ENCODE measurements at regions not wholly inside any gene's neighbourhood (a gene's known extent, or its start where the extent isn't known, plus 50 kb on each side); places are given as distances from the start of the nearest gene placed in this dataset.

DNA sequence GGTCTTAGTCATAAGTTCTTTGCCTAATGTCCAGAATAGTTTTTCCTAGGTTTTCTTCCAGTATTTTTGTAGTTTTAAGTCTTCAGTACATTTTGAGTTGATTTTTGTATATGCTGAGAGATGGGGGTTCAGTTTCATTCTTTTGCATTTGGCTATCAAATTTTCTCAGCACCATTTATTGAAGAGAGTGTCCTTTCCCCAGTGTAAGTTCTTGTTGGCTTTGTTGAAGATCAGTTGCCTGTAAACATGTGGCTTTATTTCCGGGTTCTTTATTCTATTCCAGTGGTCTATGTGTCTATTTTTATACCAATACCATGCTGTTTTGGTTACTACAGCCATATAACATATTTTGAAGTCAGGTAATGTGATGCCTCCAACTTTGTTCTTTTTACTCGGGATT lies 87.5 kb upstream of the MYCN start:
- ATAC-seq (replicated peaks in 6 of 8), result no peak
- WGBS, 10 experiments, result 0 to 89% (median 23%) methylated on average over 1 to 2 of the region's 2 CpGs; no CpG with 5 or more reads in 2 of the 10 experiments
- H3K27ac ChIP-seq, result no peak overlapping the region
- no peak overlapping the region for H3K4me3 ChIP-seq
- in situ Hi-C loops (cut with MboI; ENCODE audit: low pct_unique_long_range_greater_than_20kb in 2 of 9, low sequenced_read_pairs in 9 of 9, unreplicated experiment in 9 of 9), result no loop called here
- no peaks in the 10 kb centered on the region for H3K4me1 ChIP-seq (replicated peaks in 1 of 2)

DNA sequence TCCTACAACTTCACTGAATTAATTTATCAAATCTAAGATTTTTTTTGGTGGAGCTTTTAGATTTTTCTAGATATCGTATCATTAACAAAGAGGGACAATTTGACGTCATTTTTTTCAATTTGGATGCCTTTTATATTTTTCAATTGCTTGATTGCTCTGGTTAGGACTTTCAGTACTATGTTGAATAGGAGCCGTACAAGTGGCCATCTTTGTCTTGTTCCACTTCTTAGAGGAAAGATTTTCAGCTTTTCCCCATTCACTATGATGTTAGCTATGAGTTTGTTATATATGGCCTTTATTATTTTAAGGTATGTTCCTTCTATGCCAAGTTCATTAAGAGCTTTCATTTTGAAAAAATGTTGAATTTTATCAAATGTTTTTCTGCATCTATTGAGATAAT lies 86.4 kb upstream of the MYCN start:
- Histone ChIP-seq H3K27ac (no peak overlapping the region), H3K4me3 (no peak overlapping the region), H3K4me1 (replicated peaks in 1 of 2) (no peaks in the 10 kb centered on the region)
- 0 to 94% (median 32%) methylated on average over 1 to 3 of the region's 3 CpGs for WGBS, 10 experiments
- ATAC-seq (replicated peaks in 6 of 8), result no peak
- in situ Hi-C loops (cut with MboI; ENCODE audit: low pct_unique_long_range_greater_than_20kb in 2 of 9, low sequenced_read_pairs in 9 of 9, unreplicated experiment in 9 of 9), result no loop called here

DNA sequence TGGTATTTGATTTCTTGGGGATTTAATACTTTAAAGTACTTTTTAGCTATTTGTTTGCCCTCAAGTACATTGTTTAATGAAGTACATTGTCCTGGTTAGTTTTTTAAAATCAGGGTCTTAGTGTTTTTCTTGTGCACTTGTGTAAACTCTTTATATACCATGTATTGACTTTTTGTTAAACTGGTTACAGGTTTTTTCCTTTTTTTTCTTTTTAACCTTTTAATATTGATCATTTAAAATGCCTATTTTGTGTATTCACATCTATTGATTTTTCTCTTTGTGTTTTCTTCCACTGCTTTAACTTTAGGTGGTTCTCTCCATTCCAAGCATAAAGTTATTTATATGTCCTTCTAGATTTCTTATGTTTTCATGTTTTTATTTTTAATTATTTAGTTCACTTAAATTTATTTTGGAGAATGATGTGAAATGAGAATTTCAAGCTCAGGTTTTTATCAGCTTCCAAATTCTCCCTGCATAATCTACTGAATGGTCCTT lies 84.5 kb upstream of the MYCN start:
- no peak for ATAC-seq (replicated peaks in 6 of 8)
- Histone ChIP-seq H3K4me3 (no peak overlapping the region), H3K27ac (no peak overlapping the region), H3K4me1 (replicated peaks in 1 of 2) (no peaks in the 10 kb centered on the region)
- in situ Hi-C loops (cut with MboI; ENCODE audit: low pct_unique_long_range_greater_than_20kb in 2 of 9, low sequenced_read_pairs in 9 of 9, unreplicated experiment in 9 of 9), result no loop called here

DNA sequence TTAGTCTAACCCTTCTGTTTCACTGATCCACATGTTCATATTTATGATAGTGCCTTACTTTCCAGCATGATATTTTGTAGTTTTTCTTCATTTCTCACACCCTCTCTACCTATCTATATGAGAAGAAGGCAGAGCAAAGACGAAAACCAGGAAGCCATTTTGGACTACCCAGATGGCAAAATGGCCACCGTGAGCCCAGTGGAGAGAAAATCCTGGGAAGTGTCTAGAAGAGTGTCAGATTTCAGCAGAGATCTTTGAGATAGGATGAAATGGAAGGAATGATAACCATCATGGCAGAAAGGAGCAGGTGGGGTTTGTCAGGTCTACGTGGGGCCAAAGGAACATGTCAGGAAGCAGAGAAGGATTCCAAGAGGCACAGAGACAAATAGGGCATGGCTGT lies 84.0 kb upstream of the MYCN start:
- H3K4me3 ChIP-seq, result no peak overlapping the region
- no peak overlapping the region for H3K27ac ChIP-seq
- ATAC-seq (replicated peaks in 6 of 8), result no peak
- no peaks in the 10 kb centered on the region for H3K4me1 ChIP-seq (replicated peaks in 1 of 2)
- WGBS, 10 experiments, result 0 to 100% (median 97%) methylated on average over 1 to 3 of the region's 3 CpGs; no CpG with 5 or more reads in 4 of the 10 experiments
- in situ Hi-C loops (cut with MboI; ENCODE audit: low pct_unique_long_range_greater_than_20kb in 2 of 9, low sequenced_read_pairs in 9 of 9, unreplicated experiment in 9 of 9), result no loop called here

DNA sequence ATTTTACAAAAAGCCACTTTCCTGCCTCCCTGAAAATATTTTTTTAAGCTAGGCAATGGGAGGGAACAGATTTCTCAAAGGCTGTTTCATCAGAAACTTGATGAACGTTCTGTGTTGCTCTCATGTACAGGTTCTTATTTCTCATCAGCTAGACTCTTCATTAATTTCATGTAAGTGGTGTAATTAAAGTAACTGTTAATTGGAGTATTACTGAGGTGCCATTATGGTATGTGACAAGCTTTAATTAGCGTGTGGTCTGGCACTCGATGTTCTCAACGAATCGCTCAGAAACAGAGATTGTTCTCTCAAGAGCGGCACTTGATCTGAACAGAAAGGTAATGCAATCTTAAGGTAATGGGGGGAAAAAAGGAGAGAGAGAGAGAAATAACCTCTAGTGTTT lies 81.9 kb upstream of the MYCN start:
- Histone ChIP-seq H3K4me3 (no peak overlapping the region), H3K4me1 (replicated peaks in 1 of 2) (no peaks in the 10 kb centered on the region), H3K27ac (no peak overlapping the region)
- WGBS, 10 experiments, result 12 to 94% (median 61%) methylated on average over 1 to 6 of the region's 6 CpGs; no CpG with 5 or more reads in 2 of the 10 experiments
- no peak for ATAC-seq (replicated peaks in 6 of 8)
- in situ Hi-C loops (cut with MboI; ENCODE audit: low pct_unique_long_range_greater_than_20kb in 2 of 9, low sequenced_read_pairs in 9 of 9, unreplicated experiment in 9 of 9), result no loop called here

DNA sequence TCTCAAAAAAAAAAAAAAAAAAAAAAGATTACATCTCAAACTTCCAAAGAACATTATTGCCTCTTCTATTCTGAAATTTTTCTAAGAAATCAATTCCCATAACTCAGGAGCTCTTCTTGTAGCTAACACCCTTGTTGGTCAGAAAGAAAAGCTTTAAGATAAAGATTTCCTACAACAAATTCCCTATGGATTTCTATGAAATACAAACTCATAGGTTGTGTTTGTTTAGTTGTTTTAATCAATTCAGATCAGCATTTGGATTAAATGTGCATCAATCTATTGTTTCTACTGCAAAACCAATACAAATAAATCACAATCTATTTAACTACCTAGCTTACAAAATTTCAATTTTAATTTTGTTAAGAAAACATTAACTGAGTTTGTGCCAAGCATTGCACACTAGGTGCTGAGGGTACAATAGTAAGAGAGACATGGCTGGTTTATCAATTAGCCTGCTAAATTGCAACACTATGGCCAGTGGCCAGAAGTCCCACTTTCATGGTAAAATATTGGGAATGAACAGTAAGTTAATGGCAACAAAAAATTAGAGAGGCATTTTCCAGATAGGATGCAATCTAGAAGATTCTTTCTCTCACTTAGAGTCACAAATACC lies 80.2 kb upstream of the MYCN start:
- in situ Hi-C loops (cut with MboI; ENCODE audit: low pct_unique_long_range_greater_than_20kb in 2 of 9, low sequenced_read_pairs in 9 of 9, unreplicated experiment in 9 of 9), result no loop called here
- H3K4me1 ChIP-seq (replicated peaks in 1 of 2), result no peaks in the 10 kb centered on the region

DNA sequence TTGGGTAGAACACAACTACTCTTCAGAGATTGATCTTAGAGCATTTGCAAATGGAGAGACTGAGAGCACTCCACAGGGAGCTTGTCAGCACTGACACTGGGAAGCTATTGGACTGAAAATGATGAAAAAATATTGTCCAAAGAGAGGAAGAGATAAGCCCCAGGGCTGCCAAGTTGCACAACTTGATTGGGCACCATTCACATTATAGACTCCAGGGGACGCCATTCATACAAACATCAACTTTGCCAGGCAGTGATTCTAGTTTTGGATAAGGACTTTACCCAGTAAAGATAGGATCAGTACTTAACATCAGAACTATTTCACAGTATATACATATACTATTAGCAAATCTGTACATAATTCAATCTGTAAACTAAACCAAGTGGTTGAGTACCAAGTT lies 79.6 kb upstream of the MYCN start:
- no peaks in the 10 kb centered on the region for H3K4me1 ChIP-seq (replicated peaks in 1 of 2)
- in situ Hi-C loops (cut with MboI; ENCODE audit: low pct_unique_long_range_greater_than_20kb in 2 of 9, low sequenced_read_pairs in 9 of 9, unreplicated experiment in 9 of 9), result no loop called here
- H3K4me3 ChIP-seq, result no peak overlapping the region
- ATAC-seq (replicated peaks in 6 of 8), result no peak
- 0 to 100% (median 50%) methylated on average over 1 of the region's 1 CpG; no CpG with 5 or more reads in 3 of the 10 experiments for WGBS, 10 experiments
- H3K27ac ChIP-seq, result no peak overlapping the region

More for the DNA sequence above, 80.2 kb upstream of the MYCN start:
- no peak overlapping the region for H3K27ac ChIP-seq
- no peak overlapping the region for H3K4me3 ChIP-seq
- ATAC-seq (replicated peaks in 6 of 8), result no peak

DNA sequence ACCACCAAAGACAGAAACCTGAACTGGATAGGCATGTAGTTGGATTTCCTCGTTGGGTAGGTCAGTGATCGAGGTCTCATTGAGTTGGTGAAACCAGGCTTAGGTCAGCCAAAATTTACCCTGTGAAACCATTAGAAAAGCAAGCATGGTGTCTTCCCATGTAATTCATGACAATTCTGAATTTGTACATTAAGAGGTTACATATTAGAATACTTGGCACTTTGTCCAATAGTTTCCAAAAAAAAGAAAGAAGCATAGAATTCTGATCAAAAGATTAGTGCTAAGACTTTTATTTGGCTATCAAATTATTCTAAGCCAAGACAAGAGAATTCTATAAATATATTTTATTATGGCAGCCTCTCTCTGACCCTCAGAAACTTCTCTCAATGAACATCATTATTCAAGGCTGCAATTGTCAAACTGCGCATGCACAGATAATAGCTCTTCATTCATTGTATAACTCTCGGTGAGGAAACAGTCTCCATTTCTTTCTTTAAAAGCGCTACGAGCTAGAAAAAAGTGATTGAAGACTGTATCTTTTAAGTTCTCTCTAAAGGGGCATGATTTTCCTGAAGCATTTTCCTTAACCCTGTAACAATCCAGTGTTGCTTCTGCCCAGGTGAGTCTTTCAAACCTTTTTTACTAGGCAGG lies 79.1 kb upstream of the MYCN start:
- no peak overlapping the region for H3K4me3 ChIP-seq
- in situ Hi-C loops (cut with MboI; ENCODE audit: low pct_unique_long_range_greater_than_20kb in 2 of 9, low sequenced_read_pairs in 9 of 9, unreplicated experiment in 9 of 9), result no loop called here
- 7 to 74% (median 41%) methylated on average over 2 to 6 of the region's 6 CpGs for whole genome bisulfite sequencing, 10 experiments
- no peaks in the 10 kb centered on the region for H3K4me1 ChIP-seq (replicated peaks in 1 of 2)
- no peak overlapping the region for H3K27ac ChIP-seq
- ATAC-seq (replicated peaks in 6 of 8), result no peak

DNA sequence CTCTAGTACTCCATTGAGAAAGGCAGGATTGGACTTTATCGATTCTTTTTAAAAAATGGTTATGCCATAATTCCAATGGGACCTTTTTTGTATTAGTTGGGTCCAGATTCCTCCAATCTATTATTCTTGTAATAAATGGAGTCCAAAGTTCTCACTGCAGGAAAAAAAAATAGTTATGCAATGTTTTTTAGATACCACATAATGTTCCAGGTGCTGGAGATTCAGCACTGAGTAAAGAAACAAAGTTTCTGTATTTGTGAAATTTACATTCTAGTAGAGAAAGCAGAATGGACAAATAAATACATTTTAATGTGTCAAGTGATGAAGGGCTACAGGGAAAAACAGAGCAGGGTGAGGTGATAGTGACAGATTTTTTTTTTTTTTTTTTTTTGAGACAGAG lies 78.5 kb upstream of the MYCN start:
- H3K27ac ChIP-seq, result no peak overlapping the region
- H3K4me1 ChIP-seq (replicated peaks in 1 of 2), result no peaks in the 10 kb centered on the region
- WGBS, 10 experiments, result 0 to 100% (median 86%) methylated on average over 1 of the region's 1 CpG; no CpG with 5 or more reads in 2 of the 10 experiments
- in situ Hi-C loops (cut with MboI; ENCODE audit: low pct_unique_long_range_greater_than_20kb in 2 of 9, low sequenced_read_pairs in 9 of 9, unreplicated experiment in 9 of 9), result no loop called here
- no peak for ATAC-seq (replicated peaks in 6 of 8)
- no peak overlapping the region for H3K4me3 ChIP-seq

DNA sequence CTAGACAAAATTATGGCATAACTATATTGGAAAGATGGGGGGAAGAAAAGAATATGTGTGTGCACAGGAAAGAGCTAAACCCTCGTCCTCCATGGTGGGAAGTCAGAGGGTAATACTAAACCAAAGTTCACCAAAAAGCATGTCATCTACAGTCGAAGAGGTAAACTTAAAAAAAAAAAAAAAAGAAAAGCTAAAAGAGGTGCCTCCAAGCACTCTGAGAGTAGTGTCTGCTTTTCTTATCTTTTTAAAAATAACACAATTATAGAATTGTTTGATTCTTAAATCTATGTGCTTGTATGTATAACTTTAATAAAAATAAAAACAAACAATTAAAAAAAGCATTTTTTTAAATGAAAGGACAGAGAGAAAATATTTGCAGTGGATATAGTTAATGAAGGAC lies 77.3 kb upstream of the MYCN start:
- Histone ChIP-seq H3K4me3 (no peak overlapping the region), H3K27ac (no peak overlapping the region), H3K4me1 (replicated peaks in 1 of 2) (no peaks in the 10 kb centered on the region)
- WGBS, 10 experiments, result 0 to 100% (median 81%) methylated on average over 1 to 2 of the region's 2 CpGs
- ATAC-seq (replicated peaks in 6 of 8), result no peak
- in situ Hi-C loops (cut with MboI; ENCODE audit: low pct_unique_long_range_greater_than_20kb in 2 of 9, low sequenced_read_pairs in 9 of 9, unreplicated experiment in 9 of 9), result no loop called here

DNA sequence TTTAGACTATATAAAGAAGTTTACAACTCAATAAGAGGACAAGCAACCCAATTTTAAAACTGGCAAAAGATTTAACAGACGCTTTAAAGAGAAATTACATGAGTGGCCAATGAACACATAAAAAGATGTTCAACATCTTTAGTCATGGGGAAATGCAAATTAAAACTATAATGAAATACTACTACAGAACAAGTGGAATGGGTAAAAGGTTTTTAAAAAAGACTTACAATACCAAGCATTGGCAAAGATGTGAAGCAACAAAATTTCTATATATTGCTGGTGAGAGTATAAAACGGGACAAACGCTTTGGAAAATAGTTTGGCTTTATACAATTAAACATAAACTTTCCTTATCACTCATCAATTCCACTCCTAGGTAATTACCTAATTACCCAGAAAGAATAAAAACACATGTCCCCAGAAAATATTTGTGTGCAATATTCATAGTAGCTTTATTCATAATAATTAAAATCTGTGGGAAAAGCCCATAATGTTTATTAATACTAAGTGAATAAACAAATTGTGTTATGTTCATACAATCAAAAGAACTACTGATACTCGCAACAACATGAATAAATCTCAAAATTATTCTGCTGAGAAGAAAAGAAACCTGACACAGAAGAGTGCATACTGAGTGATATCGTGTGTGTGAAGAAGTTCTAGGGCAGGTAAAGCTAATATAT lies 76.7 kb upstream of the MYCN start:
- Histone ChIP-seq H3K4me1 (replicated peaks in 1 of 2) (no peaks in the 10 kb centered on the region), H3K4me3 (no peak overlapping the region), H3K27ac (no peak overlapping the region)
- in situ Hi-C loops (cut with MboI; ENCODE audit: low pct_unique_long_range_greater_than_20kb in 2 of 9, low sequenced_read_pairs in 9 of 9, unreplicated experiment in 9 of 9), result no loop called here
- WGBS, 10 experiments, result 12 to 98% (median 89%) methylated on average over 4 to 5 of the region's 5 CpGs; no CpG with 5 or more reads in 1 of the 10 experiments
- no peak for ATAC-seq (replicated peaks in 6 of 8)

DNA sequence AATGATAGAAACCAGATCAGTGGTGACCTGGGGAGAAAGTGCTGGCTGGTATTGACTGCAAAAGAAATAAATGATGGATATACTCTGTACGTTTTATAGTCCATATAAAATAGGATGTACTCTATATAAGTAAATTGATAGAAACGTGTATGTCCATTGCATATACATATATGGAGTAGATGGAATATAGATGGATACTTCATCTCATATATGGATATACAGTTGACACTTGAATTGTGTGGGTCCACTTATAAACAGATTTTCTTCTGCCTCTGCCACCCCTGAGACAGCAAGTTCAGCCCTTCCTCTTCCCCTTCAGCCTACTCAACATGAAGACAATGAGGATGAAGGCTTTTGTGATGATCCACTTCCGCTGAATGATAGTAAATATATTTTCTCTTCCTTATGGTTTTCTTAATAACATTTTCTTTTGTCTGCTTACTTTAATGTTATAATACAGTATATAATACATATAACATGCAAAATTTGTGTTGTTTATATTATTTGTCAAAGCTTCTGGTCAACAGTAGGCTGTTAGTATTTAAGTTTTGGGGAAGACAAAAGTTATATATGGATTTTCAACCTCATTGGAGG lies 76.1 kb upstream of the MYCN start:
- no peaks in the 10 kb centered on the region for H3K4me1 ChIP-seq (replicated peaks in 1 of 2)
- 3 to 88% (median 80%) methylated on average over 2 to 3 of the region's 3 CpGs; no CpG with 5 or more reads in 3 of the 10 experiments for WGBS, 10 experiments
- in situ Hi-C loops (cut with MboI; ENCODE audit: low pct_unique_long_range_greater_than_20kb in 2 of 9, low sequenced_read_pairs in 9 of 9, unreplicated experiment in 9 of 9), result no loop called here
- H3K27ac ChIP-seq, result no peak overlapping the region
- ATAC-seq (replicated peaks in 6 of 8), result no peak
- no peak overlapping the region for H3K4me3 ChIP-seq

DNA sequence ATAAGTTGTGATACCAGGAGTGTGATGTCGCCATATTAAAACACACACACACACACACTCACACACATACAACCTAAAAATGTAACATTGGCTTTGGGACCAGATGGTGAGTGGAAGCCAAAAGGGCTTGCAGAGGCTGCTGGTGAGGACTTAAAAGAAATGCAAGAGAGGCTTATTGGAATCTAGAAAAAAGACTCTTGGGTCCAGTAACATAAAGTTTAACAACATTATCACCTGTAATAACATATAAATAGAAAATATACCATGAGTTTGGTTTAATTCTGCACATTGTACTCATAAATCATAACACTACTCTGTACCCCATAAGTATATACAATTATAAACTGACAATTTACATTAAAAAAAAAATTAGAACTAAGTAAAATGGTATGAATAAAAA lies 74.4 kb upstream of the MYCN start:
- no peak overlapping the region for H3K27ac ChIP-seq
- H3K4me3 ChIP-seq, result no peak overlapping the region
- WGBS, 10 experiments, result 0 to 100% (median 56%) methylated on average over 1 of the region's 1 CpG; no CpG with 5 or more reads in 6 of the 10 experiments
- no peaks in the 10 kb centered on the region for H3K4me1 ChIP-seq (replicated peaks in 1 of 2)
- in situ Hi-C loops (cut with MboI; ENCODE audit: low pct_unique_long_range_greater_than_20kb in 2 of 9, low sequenced_read_pairs in 9 of 9, unreplicated experiment in 9 of 9), result no loop called here
- ATAC-seq (replicated peaks in 6 of 8), result no peak

Data from motor neuron (in vitro differentiated cells).